Left ventricle myocardium inferior (tissue), 1 donor: ENCODE measurements at regions not wholly inside any gene's neighbourhood (a gene's known extent, or its start where the extent isn't known, plus 50 kb on each side); places are given as distances from the start of the nearest gene placed in this dataset.
"Not testable (repeated sequence)": the region's sequence is repeated elsewhere in the genome, so short reads cannot be mapped to it uniquely, and the experiment has no call there.

Experiments
- DNase-seq: peaks from one replicate; pipeline ENCODE4 v3.0.0-alpha.2; 2020
- H3K27ac ChIP-seq: fragments of 200-600 bp; replicated peaks from 2 replicates; pipeline ENCODE4 v1.8.0; 2021
- H3K27me3 ChIP-seq: fragments of 200-600 bp; 2 replicates; pipeline ENCODE4 v1.8.0; 2021; ENCODE audit warnings: low read depth
- H3K36me3 ChIP-seq: fragments of 200-600 bp; 2 replicates; pipeline ENCODE4 v1.8.0; 2021
- H3K4me1 ChIP-seq: fragments of 200-600 bp; 2 replicates; pipeline ENCODE4 v1.8.0; 2021
- H3K4me3 ChIP-seq: fragments of 200-600 bp; 2 replicates; pipeline ENCODE4 v1.8.0; 2021; ENCODE audit warnings: mild to moderate bottlenecking, moderate library complexity
- H3K9me3 ChIP-seq: fragments of 200-600 bp; replicated peaks from 2 replicates; pipeline ENCODE4 v1.8.0; 2021
- intact Hi-C: fragments of 100-400 bp; cut with micrococcal nuclease; formaldehyde crosslinking; loops from one replicate; pipeline ENCODE4 v1.11.0; 2022
- TF ChIP-seq, protein P1 (sequence below): fragments of 200-600 bp; IDR thresholded peaks from 2 replicates; pipeline ENCODE4 v1.8.0; 2021; ENCODE audit warnings: antibody characterized with exemption, mild to moderate bottlenecking, borderline replicate concordance
- donor health status: DM: no; HTN: yes; CAD: no; lungs with severe emphysema.

DNA sequence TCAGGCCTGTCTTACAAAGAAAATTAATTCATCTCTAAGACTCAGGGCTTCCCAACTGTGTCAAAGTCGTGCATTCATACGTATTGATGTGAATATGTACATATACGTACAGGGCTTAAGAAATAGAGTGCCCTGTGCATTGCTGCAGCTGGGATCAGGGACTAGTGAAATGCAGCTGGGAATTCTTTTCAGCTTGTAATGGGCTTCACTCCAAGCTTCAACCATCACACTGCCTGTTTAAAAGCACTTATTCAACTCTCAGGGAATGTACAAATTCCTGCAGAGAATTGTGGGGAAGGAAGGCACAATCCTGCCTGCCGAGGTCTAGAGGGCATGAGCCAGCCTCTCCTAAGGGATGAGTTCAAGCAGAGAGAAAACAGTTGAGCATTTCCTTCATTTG lies 59.6 kb upstream of the MAN2A1 start:
- no peak for DNase-seq
- no peak overlapping the region for H3K4me3 ChIP-seq
- no peaks in the 10 kb centered on the region for H3K4me1 ChIP-seq
- intact Hi-C loops: no loop called here
- no peak overlapping the region for H3K27ac ChIP-seq
- no peaks in the 10 kb centered on the region for H3K36me3 ChIP-seq
- H3K27me3 ChIP-seq: peaks cover 5% of the 10 kb centered on the region
- peaks cover 3% of the 10 kb centered on the region for H3K9me3 ChIP-seq
- TF ChIP-seq, protein P1, sequence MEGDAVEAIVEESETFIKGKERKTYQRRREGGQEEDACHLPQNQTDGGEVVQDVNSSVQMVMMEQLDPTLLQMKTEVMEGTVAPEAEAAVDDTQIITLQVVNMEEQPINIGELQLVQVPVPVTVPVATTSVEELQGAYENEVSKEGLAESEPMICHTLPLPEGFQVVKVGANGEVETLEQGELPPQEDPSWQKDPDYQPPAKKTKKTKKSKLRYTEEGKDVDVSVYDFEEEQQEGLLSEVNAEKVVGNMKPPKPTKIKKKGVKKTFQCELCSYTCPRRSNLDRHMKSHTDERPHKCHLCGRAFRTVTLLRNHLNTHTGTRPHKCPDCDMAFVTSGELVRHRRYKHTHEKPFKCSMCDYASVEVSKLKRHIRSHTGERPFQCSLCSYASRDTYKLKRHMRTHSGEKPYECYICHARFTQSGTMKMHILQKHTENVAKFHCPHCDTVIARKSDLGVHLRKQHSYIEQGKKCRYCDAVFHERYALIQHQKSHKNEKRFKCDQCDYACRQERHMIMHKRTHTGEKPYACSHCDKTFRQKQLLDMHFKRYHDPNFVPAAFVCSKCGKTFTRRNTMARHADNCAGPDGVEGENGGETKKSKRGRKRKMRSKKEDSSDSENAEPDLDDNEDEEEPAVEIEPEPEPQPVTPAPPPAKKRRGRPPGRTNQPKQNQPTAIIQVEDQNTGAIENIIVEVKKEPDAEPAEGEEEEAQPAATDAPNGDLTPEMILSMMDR: no peak

DNA sequence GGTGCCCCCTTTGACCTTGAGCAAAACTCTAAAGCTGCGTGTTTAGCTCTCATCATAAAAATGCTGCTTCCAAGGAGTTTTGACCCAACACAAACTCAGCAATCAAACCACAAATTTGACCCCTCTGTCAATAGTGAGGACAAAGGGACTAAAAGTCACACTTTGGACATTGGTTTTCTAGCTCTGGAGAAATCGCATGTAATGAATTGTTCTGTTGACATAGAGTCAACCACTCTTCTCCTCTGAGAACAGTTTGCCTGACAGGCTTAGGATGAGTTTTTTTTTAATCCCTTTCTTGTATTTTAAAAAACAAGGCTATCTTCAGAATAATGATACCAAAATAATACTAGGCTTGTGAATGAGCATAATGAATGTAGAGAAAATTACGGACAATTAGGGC lies 61.1 kb upstream of the MAN2A1 start:
- Histone ChIP-seq H3K27ac (no peak overlapping the region), H3K4me3 (no peak overlapping the region), H3K4me1 (no peaks in the 10 kb centered on the region), H3K36me3 (no peaks in the 10 kb centered on the region), H3K27me3 (peaks cover 5% of the 10 kb centered on the region), H3K9me3 (peaks cover 3% of the 10 kb centered on the region)
- DNase-seq: no peak
- intact Hi-C loops: no loop called here
- TF ChIP-seq, protein P1: no peak

- H3K27ac ChIP-seq, DNase-seq, H3K9me3 ChIP-seq, H3K36me3 ChIP-seq, H3K4me3 ChIP-seq, H3K4me1 ChIP-seq, intact Hi-C loops: not testable (repeated sequence)
- peaks cover 10% of the 10 kb centered on the region for H3K27me3 ChIP-seq
Observed at GRCh38 chr5:109621266-109621665, 68.5 kb upstream of the MAN2A1 start.

DNA sequence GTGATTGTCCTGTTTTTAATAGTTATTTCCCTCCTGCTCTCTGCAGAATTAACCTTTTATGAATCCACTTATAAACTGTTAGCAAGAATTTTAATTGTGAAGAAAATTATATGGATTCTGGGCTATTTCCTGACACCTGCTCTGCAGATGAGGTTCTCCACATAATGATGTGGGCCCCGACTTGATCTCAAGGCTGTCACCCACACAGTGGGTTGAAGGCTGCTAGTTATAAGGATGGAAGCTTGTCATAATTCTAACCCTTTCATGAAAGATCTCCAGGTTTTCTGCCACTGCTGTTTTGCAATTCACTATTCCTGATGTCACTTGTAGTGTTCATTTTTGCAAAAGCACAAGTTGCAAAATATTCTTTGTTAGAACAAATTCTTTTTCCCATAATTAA lies 69.1 kb upstream of the MAN2A1 start:
- peaks cover 10% of the 10 kb centered on the region for H3K27me3 ChIP-seq
- H3K36me3 ChIP-seq: no peaks in the 10 kb centered on the region
- no peak overlapping the region for H3K27ac ChIP-seq
- intact Hi-C loops: no loop called here
- H3K4me3 ChIP-seq: no peak overlapping the region
- no peaks in the 10 kb centered on the region for H3K4me1 ChIP-seq
- no peak for DNase-seq
- TF ChIP-seq, protein P1: no peak
- H3K9me3 ChIP-seq: peaks cover 2% of the 10 kb centered on the region

- DNase-seq: no peak
- Histone ChIP-seq H3K27ac (no peak overlapping the region), H3K36me3 (no peaks in the 10 kb centered on the region), H3K4me3 (no peak overlapping the region), H3K9me3 (no peaks in the 10 kb centered on the region), H3K4me1 (no peaks in the 10 kb centered on the region), H3K27me3 (peaks cover 10% of the 10 kb centered on the region)
- intact Hi-C loops: no loop called here
- TF ChIP-seq, protein P1: no peak
Observed at GRCh38 chr5:109619606-109620005, 70.1 kb upstream of the MAN2A1 start.

DNA sequence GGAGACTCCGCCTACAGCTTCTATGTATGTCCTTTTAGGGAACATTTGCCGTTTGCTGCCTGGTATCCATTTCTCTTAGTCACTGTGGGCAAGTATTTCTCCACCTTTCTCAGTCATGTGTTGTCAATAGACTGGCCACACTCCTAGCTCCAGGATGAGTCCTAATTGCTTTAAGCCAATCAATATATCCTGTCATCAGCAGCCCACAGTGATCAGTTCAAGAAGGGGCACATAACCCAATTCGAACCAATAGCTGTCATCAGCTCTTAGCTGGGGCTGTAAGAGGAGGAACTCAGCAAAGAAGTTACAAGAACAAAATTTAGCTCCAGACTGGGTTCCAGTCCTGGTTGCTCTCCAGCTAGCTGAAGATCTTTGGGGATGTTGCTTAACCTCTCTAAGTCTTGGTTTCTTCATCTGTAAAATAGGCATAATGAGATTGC lies 70.7 kb upstream of the MAN2A1 start:
- H3K4me1 ChIP-seq: no peaks in the 10 kb centered on the region
- H3K27ac ChIP-seq: no peak overlapping the region
- DNase-seq: no peak
- TF ChIP-seq, protein P1: no peak
- no peaks in the 10 kb centered on the region for H3K9me3 ChIP-seq
- H3K27me3 ChIP-seq: peaks cover 10% of the 10 kb centered on the region
- H3K4me3 ChIP-seq: no peak overlapping the region
- intact Hi-C loops: no loop called here
- H3K36me3 ChIP-seq: no peaks in the 10 kb centered on the region
